HG02852 (cell line): ENCODE measurements at regions not wholly inside any gene's neighbourhood (a gene's known extent, or its start where the extent isn't known, plus 50 kb on each side); places are given as distances from the start of the nearest gene placed in this dataset.

Experiments used
- ATAC-seq: cut with Tn5 transposase; IDR thresholded peaks from one replicate; pipeline ENCODE4 v1.9.1; 2021; ENCODE audit warnings: mild to moderate bottlenecking, moderate library complexity; ENCODE audit not compliant: unreplicated experiment

DNA sequence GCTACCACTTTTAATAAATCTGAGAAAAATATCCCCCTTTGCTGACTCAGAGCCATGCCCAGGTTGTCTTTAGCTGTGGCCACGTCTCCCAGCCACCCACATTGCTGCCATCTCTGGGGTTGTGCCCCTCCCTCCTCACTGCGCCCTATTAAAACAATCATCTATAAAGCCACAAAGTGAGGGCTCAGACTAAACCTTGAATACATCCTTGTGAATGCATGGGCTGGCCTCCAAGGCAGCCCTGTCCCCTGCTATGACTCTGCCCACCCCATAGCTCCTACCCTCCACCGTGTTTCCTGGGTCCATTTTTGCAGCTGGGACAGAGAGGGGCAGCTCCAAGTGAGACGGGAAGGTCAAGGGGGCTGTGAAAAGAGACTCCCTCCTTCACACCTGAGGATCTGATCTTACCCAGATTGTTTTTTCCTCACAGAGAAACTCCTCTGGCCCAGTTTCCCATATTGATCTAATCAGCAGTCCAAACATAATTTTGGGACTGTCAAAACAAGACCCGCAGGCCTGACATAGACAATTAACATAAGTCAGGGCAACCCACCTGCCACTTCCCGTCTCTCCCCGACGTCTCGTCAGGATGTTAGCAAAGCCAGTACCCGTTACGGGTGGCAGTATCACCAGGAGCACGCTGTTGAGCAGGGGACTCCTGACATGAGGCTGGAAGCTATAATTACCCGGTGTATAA is 199.0 kb downstream of the KATNAL1 start:
- no peak for ATAC-seq

DNA sequence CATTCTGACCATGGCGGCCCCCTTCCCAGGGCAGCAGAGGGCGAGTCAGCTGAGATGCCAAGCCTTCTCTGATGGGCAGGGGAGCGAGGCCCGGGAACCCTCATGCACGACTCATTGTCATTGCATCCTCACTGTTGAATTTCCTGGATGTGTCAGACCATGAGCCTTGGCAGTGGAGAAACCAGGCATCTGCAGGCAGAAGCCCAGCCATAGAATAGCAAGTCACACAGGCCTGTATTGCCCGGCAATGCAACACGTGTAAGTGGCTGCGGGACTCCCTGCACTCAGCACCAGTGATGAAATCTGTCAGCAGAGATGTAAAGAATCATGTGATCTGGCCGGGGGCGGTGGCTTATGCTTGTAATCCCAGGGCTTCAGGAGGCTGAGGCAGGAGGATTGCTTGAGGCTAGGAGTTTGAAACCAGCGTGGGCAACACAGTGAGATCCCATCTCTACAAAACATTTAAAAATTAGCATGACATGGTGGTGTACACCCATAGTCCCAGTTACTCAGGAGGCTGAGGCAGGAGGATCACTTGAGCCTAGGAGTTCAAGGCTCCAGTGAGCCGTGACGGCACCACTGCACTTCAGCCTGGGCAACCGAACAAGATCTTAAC is 199.7 kb downstream of the KATNAL1 start:
- no peak for ATAC-seq

GRCh38 chr13:30107121-30107520 is 200.2 kb downstream of the KATNAL1 start:
- ATAC-seq: no peak

DNA sequence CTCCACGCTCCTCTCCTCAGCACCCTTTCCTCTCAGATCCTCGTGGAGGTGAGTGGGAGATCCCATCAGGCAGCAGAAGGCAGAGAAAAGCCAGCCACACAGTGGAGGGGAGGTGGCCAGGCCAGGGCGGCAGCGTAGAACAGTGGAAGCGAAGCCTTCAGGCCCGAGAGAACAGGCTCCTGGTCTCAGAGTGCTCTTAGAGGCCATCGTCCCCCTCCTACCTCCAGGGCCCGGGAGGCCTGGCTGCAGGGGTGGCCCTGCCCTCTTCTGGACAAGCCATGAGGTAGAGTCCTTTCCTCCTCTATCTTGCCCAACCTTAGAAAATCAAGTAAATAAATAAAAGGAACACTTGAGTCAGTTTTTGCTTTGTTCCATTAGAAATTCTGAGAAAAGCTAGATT is 202.0 kb downstream of the KATNAL1 start:
- ATAC-seq: no peak

DNA sequence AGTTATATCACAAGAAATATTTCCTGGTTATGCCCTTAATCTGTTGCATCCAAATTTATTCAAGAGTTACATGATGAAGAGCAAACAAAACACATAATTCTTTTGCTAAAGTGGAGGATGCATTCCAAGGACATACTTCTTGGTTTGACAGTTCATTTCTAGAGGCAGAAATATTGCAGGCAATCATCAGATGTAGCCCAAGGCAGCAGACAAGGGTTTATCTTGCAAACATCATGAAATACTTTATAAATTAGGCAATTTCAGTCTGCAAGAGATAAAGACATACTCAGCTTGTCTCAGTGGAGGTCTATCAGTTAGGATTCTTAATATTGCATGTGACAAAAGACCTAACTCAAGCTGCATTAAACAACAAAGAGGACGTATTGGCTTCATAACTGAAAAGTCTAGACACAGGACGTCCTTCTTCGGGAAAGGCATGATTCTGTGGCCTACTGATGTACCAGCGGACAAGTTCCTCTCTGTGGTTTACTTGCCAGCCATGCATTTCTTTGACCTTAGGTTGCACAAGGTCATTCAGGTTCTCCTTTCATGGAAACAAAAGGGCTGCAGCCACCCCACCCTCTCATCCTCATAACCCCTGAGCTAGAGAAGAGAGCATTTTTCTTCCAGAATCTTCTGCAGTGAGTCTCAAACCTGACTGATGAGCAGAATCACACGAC is 204.1 kb downstream of the KATNAL1 start:
- no peak for ATAC-seq

- ATAC-seq: no peak
Measured at GRCh38 chr13:30100226-30100625, 207.1 kb downstream of the KATNAL1 start.

DNA sequence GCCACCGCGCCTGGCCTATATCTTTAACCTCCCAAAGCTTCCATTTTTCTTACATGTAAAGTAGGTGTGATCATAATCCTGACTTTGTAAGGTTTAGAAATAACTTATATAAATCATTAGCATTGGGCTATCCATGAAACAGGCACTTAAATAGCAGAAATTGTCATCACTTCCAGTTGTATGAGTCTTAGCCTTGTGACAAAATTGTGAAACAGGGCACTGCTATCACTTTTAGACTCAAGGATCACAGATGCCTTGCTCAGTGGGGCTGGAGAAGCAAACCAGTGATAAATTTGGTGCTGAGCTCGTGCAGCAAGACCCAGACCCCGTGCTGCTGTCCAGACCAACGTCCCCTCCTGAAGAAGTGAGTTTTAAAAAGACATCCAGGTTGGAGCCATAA is 209.7 kb downstream of the KATNAL1 start:
- no peak for ATAC-seq

DNA sequence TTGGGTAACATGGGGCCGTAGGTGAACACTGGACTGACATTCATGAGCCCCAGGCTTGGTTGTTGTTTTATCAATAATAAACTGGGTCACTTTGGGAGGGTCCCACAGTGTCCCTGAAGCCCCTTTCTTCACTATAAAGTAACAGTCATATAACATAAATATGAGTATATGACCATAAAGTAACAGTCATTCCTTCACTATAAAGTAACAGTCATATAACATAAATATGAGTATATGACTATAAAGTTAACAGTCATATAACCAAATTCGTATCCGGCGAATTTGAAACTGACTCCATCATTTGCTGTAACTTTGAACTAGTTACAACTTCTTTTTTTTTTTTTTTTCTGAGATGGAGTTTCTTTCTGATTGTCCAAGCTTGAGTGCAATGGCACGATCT is 210.3 kb downstream of the KATNAL1 start:
- ATAC-seq: no peak

GRCh38 chr13:30094015-30094414 is 213.3 kb downstream of the KATNAL1 start:
- no peak for ATAC-seq

DNA sequence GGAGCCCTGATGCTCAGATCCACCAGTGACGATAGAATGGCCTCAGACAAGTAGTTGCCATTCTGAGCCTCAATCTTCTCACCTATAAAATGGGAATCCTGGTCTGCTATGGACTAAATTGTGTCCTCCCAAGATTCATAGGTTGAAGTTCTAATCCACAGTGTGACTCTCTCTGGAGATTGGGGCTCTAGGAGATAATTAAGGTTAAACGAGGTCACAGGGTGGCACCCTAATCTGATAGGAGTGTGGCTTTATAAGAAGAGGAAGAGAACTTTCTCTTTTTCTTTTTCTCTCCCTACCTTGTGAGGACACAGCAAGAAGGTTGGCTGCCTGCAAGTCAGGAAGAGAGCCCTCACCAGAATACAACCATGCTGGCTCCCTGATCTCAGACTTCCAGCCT is 214.1 kb downstream of the KATNAL1 start:
- ATAC-seq: no peak

DNA sequence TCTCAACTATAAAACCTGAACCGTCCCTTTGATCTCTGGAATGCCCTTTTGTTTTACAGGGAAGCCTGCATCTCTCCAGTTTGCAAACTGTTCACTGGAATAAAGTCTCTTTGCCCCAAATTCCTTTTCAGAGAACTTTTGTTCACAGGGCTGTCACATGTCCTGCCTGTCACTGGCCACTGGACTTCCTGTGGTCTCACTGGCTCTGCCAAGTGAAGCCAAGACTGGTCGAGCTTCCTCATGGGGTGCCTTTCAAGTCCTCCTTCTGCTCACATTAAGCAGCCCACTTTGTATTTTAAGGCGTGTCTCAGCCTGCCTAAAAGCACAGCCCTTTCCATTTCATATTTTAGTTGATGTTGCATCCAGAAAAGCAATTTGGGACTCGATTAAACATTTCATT is 215.7 kb downstream of the KATNAL1 start:
- no peak for ATAC-seq

DNA sequence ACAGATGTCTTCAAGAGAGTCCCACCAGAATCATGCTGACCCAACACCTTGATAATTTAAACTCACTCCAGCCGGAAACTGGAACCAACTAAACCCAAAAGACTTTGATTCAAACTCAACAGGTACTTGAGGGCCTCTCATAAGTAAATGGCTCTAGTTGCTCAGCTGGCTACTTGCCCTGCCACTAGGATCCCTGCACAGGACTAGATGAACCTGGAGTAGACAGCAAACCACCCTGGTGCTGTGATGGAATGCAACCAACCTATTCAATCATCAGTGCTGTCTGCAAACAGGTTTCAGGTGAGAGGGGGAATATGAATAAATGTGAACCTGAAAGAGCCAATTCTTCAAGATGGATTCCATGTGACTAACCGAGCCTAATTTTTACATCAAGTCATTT is 216.3 kb downstream of the KATNAL1 start:
- ATAC-seq: no peak

- no peak for ATAC-seq
Measured at GRCh38 chr13:30088312-30088855, 219.0 kb downstream of the KATNAL1 start.

GRCh38 chr13:30085087-30085486 is 222.3 kb downstream of the KATNAL1 start:
- no peak for ATAC-seq

GRCh38 chr13:30082391-30082790 is 225.0 kb downstream of the KATNAL1 start:
- no peak for ATAC-seq

DNA sequence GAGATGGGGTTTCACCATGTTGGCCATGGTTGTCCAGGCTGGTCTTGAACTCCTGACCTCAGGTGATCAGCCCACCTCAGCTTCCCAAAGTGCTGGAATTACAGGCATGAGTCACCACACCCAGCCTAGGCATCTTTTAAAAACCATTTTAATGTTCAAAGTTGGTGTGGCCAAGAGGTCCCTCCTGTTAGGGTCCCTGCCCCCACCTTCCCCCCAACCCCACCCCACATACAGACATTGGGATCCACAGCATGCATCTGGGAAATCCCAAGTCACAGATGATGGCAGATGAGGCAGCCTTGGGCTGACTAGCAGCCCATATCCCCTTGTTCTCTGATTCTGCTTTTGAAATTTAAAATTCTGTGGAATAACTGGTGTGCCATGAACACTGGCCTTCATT is 226.0 kb downstream of the KATNAL1 start:
- ATAC-seq: no peak

DNA sequence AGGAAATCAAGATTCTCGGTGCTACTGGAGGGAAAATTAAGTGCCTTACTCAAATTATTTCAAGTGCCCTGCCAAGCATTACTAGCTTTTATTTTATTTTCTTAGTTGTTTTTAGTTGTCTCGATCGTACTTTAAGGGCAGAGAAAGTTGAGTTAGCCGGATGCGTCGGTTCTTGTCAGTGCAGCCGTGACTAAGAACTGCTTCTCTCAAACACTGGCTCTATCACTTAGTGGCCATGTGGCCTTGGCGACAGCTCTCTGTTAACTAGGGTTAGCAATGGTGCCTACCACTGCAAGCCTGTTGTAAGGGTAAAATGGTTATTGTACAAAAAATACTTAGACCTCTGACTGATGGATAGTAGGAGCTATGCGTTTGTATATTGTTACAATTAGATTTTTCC is 227.8 kb downstream of the KATNAL1 start:
- no peak for ATAC-seq

- ATAC-seq: no peak
Measured at GRCh38 chr13:30078059-30078458, 227.6 kb upstream of the UBL3 start.

DNA sequence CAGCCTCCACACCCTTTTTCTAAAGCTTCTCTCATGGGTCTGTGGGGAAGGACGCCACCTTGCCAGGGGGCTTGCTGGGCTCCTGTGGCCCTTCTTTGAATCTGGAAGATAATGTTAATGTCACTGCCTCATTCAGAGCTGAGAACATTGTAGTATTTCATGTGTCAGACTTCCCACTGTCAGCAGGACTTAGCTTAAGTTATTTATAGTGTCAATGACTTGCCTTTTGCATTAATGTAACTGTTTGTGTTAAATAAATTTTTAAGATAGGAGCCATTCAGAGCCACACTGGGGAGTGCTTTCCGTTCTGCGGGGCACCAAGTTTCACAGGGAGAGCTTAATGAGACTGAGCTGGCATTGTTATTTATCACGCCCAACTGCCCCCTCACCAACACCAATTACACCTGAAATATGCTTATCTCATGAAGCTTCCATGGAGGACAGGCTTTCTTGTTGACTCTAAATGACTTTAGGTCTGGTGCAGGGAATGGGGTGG is 226.9 kb upstream of the UBL3 start:
- ATAC-seq: no peak

DNA sequence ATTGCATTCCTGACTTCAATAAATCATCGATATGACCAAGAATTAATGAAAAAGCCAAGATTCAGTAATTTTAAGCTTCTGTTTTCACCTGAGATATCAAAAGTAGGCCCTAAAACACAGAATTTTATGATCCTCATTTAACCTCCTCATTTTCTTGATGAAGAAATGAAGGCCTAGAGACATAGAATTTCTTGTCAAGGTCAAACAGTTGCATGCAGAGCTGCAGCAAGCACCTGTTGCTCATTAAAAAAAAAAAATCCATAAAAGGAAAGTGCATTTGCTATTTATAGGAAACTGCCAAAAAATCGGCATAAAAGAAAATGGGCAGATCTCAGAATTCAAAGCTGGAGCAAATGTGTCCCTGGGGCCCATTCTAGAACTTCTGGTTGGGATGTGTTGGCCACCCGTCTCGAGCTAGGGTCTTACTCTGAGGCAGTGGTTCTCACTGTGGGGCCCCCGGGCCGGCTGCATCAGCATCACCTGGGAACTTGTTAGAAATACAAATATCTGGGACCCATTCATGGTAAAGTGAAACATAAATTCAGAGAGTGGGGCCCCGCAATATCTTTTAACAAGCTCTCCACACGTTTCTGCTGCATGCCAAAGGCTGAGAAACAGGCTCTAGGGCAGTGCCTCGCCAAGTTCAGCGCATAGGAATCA is 224.7 kb upstream of the UBL3 start:
- ATAC-seq: no peak

DNA sequence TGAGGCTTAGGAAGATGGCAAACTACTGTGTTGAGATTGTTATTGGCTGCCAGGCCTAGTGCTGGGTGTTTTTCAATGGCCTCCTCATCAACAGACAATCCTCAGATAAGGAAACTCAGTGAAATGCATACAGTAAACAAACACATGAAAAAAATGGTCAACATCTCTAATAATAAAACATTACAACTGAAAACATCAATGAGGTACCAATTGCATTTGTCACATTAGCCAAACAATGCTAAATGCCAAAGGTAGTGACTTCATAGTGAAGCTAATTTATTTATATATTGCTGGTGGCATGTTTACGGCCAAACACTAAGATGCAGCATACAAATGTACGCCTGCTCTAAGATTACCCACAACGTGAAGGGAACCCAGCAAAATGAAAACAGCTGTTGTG is 224.0 kb upstream of the UBL3 start:
- ATAC-seq: no peak
